ENCODE measurements at regions not wholly inside any gene's neighbourhood (a gene's known extent, or its start where the extent isn't known, plus 50 kb on each side); places are given as distances from the start of the nearest gene placed in this dataset.

DNA sequence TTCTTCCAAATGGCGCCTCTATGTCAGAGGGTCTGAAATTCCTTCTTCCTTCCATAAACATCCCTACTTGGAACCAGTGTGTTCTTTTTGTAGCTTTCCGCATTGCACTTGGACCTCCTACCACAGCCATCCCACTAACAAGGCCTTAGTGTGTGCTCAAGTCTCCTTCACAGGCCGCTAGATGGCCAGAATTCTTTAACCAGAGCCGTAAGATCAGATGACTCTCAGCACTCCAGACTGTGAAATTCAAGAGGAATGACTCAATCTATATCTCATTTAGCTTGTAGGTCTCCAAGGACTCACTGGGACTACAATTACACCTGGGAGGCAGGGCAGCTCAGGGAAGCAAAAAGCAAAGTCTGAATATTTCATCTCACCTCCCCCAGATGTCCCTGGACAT is 298.9 kb downstream of the EIPR1 start (continued):
- TF ChIP-seq, protein P1, sequence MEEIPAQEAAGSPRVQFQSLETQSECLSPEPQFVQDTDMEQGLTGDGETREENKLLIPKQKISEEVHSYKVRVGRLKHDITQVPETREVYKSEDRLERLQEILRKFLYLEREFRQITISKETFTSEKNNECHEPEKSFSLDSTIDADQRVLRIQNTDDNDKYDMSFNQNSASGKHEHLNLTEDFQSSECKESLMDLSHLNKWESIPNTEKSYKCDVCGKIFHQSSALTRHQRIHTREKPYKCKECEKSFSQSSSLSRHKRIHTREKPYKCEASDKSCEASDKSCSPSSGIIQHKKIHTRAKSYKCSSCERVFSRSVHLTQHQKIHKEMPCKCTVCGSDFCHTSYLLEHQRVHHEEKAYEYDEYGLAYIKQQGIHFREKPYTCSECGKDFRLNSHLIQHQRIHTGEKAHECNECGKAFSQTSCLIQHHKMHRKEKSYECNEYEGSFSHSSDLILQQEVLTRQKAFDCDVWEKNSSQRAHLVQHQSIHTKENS (CRISPR knock-in tag; IDR thresholded peaks at IDR 0.05) = no peak

DNA sequence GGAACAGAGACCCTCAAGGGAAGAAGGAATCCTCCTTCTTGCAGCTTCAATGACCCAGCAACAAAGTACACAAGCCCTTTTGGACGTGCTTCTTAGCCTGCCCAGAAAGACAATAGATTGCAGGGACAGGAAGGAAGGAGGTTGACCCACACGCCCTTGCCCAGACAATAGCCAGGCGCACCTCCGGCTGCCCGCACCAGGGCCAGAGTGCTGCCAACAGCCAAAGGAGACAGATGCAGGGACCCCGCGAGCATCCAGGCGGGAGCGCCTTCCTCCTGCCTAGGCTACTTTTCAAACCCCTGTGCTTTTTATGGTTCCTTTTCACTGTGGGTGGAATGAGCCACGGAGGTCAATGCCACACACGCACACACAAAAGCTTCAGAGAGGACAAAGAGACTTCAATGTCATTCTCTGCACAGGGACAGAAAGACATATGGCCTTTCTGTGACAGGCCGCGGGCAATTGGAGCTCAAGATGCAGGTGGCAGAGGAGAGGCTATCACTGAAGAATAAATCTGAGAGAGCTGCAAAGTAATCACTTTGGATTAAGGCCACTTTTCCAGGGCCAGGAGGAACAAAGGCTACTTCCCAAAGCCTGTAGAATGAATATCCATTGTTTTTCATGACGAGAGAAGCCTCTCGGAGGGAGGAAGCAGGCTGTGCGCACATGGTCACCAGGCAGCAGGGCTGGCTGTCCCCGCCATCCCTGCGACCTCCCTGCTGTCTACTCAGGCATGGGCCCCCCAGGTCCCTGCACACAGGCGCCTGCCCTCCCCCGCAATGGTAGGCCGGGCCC is 300.6 kb downstream of the EIPR1 start:
- Histone ChIP-seq H3K27me3 (ENCODE audit: control insufficient read depth in 2 of 2, insufficient read depth in 2 of 2, low read length in 2 of 2) (peaks cover 39 to 74% of the 10 kb centered on the region in 2 experiments; a peak in 4 of 5 replicates), H2AFZ (ENCODE audit: low read depth, low read length) (no peak overlapping the region), H3K4me3 (no peak overlapping the region), H3K4me2 (ENCODE audit: insufficient read depth, low read length) (no peak overlapping the region), H3K4me1 (replicated peaks in 1 of 2; ENCODE audit: control insufficient read depth in 2 of 2, insufficient read depth in 2 of 2, low read length in 2 of 2) (peaks cover 0 to 3% of the 10 kb centered on the region in 2 experiments; a peak in 1 of 5 replicates), H3K9ac (ENCODE audit: insufficient read depth in 1 of 2, low read depth in 2 of 2, low read length in 2 of 2) (no peak overlapping the region), H3K79me2 (ENCODE audit: control insufficient read depth, insufficient read depth, low read length) (no peaks in the 10 kb centered on the region), H3K9me1 (ENCODE audit: control insufficient read depth, insufficient read depth, low read length) (no peaks in the 10 kb centered on the region), H3K9me3 (replicated peaks; ENCODE audit: control insufficient read depth, insufficient read depth, low read depth, low read length) (no peaks in the 10 kb centered on the region), H4K20me1 (replicated peaks; ENCODE audit: control insufficient read depth, insufficient read depth, low read length) (peaks cover 7% of the 10 kb centered on the region; the same call in 1 of the 2 replicates), H3K36me3 (ENCODE audit: control insufficient read depth, insufficient read depth, low read length) (no peaks in the 10 kb centered on the region), H3K27ac (ENCODE audit: extremely low read depth, low read depth, low read length) (no peak overlapping the region)
- ATAC-seq = no peak
- no peak for FAIRE-seq
- no peak for TF ChIP-seq YBX1 (IDR thresholded peaks at IDR 0.05)
- TF ChIP-seq ZNF436 (CRISPR knock-in tag; IDR thresholded peaks at IDR 0.05) = no peak
- no peak for TF ChIP-seq TRIM28 (IDR thresholded peaks at IDR 0.05)
- no peak for TF ChIP-seq CEBPG (CRISPR knock-in tag; IDR thresholded peaks at IDR 0.05)
- TF ChIP-seq CEBPG (tag; conservative IDR thresholded peaks at IDR 0.05 in 1 of 2, IDR thresholded peaks at IDR 0.05 in 1 of 2) = no peak
- no peak for TF ChIP-seq ZNF174 (CRISPR knock-in tag; IDR thresholded peaks at IDR 0.05)
- TF ChIP-seq EP300 (IDR thresholded peaks at IDR 0.05; ENCODE audit: low read length) = no peak
- TF ChIP-seq RFX7 (CRISPR knock-in tag; IDR thresholded peaks at IDR 0.05) = no peak
- TF ChIP-seq, protein P2, sequence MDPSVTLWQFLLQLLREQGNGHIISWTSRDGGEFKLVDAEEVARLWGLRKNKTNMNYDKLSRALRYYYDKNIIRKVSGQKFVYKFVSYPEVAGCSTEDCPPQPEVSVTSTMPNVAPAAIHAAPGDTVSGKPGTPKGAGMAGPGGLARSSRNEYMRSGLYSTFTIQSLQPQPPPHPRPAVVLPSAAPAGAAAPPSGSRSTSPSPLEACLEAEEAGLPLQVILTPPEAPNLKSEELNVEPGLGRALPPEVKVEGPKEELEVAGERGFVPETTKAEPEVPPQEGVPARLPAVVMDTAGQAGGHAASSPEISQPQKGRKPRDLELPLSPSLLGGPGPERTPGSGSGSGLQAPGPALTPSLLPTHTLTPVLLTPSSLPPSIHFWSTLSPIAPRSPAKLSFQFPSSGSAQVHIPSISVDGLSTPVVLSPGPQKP (CRISPR knock-in tag; IDR thresholded peaks at IDR 0.05) = no peak
- no peak for TF ChIP-seq FOXP1 (CRISPR knock-in tag; IDR thresholded peaks at IDR 0.05)
- TF ChIP-seq LARP7 (IDR thresholded peaks at IDR 0.05) = no peak
- no peak for TF ChIP-seq MIER1 (IDR thresholded peaks at IDR 0.05; ENCODE audit: low read depth)
- TF ChIP-seq ETV6 (IDR thresholded peaks at IDR 0.05; ENCODE audit: borderline replicate concordance in 1 of 2, low read depth in 2 of 2, low read length in 1 of 2) = no peak
- TF ChIP-seq ETV6 (CRISPR knock-in tag; IDR thresholded peaks at IDR 0.05; ENCODE audit: borderline replicate concordance) = no peak
- TF ChIP-seq BRD9 (IDR thresholded peaks at IDR 0.05; ENCODE audit: low read depth, partially characterized antibody) = no peak
- no peak for TF ChIP-seq PRMT5 (CRISPR knock-in tag; IDR thresholded peaks at IDR 0.05)
- TF ChIP-seq XRCC3 (IDR thresholded peaks at IDR 0.05) = no peak
- ChIA-PET CTCF (ENCODE audit: low intra/inter-chr PET ratio) (no interaction called here), POLR2A (interaction anchor here (0.6 kb wide), 1 partner anchor 33 kb away, joined by 3 read pairs; no protein-coding TSS in a partner anchor)
- no TSS peak for BruUV-seq (replicated peaks)
- intact Hi-C loops (cut with micrococcal nuclease) (loop anchor here (10.0 kb wide), 1 partner anchor 228 kb away; no protein-coding TSS in a partner anchor), in situ Hi-C loops (cut with MboI) (no loop called here)
- 6% methylated on average over 20 of the region's 21 CpGs for WGBS (ENCODE audit: insufficient coverage, low coverage, missing lambda C conversion rate)
- DNase-seq (ENCODE audit: extremely low read depth in 1 of 4, low spot score in 3 of 4) = no peak

All from K562 (cell line).